ENCODE measurements at regions not wholly inside any gene's neighbourhood (a gene's known extent, or its start where the extent isn't known, plus 50 kb on each side); places are given as distances from the start of the nearest gene placed in this dataset.

GRCh38 chr6:139591075-139591865 lies 216.8 kb upstream of the CITED2 start:
- CTCF ChIA-PET = no interaction called here
- H3K4me3 Mint-ChIP-seq = no peak overlapping the region
- H3K4me1 Mint-ChIP-seq = no peaks in the 10 kb centered on the region
- H3K27me3 Mint-ChIP-seq = peaks cover 25% of the 10 kb centered on the region
- H3K27ac Mint-ChIP-seq = no peak overlapping the region
- no peaks in the 10 kb centered on the region for H3K36me3 Mint-ChIP-seq
- H3K9me3 Mint-ChIP-seq = no peaks in the 10 kb centered on the region
- DNase-seq = no peak

GRCh38 chr6:139590206-139590605 lies 215.8 kb upstream of the CITED2 start:
- Mint-ChIP-seq H3K9me3 (no peaks in the 10 kb centered on the region), H3K36me3 (no peaks in the 10 kb centered on the region), H3K27ac (no peak overlapping the region), H3K4me1 (no peaks in the 10 kb centered on the region), H3K27me3 (peaks cover 25% of the 10 kb centered on the region), H3K4me3 (no peak overlapping the region)
- CTCF ChIA-PET = no interaction called here
- no peak for DNase-seq

GRCh38 chr6:139588734-139589593 lies 214.5 kb upstream of the CITED2 start:
- CTCF ChIA-PET = no interaction called here
- H3K27ac Mint-ChIP-seq = no peak overlapping the region
- no peaks in the 10 kb centered on the region for H3K36me3 Mint-ChIP-seq
- no peaks in the 10 kb centered on the region for H3K4me1 Mint-ChIP-seq
- DNase-seq = no peak
- peaks cover 25% of the 10 kb centered on the region for H3K27me3 Mint-ChIP-seq
- H3K4me3 Mint-ChIP-seq = no peak overlapping the region
- no peaks in the 10 kb centered on the region for H3K9me3 Mint-ChIP-seq

GRCh38 chr6:139588076-139588639 lies 213.7 kb upstream of the CITED2 start:
- H3K27ac Mint-ChIP-seq = no peak overlapping the region
- no peak for DNase-seq
- CTCF ChIA-PET = no interaction called here

GRCh38 chr6:139587469-139587868 lies 213.0 kb upstream of the CITED2 start:
- Mint-ChIP-seq H3K9me3 (no peaks in the 10 kb centered on the region), H3K27me3 (peaks cover 20% of the 10 kb centered on the region), H3K4me1 (no peaks in the 10 kb centered on the region), H3K4me3 (no peak overlapping the region), H3K27ac (no peak overlapping the region), H3K36me3 (no peaks in the 10 kb centered on the region)
- no peak for DNase-seq
- CTCF ChIA-PET = no interaction called here

More at GRCh38 chr6:139588076-139588639, 213.7 kb upstream of the CITED2 start:
- Mint-ChIP-seq H3K27me3 (peaks cover 25% of the 10 kb centered on the region), H3K4me3 (no peak overlapping the region), H3K9me3 (no peaks in the 10 kb centered on the region), H3K36me3 (no peaks in the 10 kb centered on the region), H3K4me1 (no peaks in the 10 kb centered on the region)

- CTCF ChIA-PET = no interaction called here
- DNase-seq = no peak
- H3K27ac Mint-ChIP-seq = no peak overlapping the region
Observed at GRCh38 chr6:139586273-139586672, 211.8 kb upstream of the CITED2 start.

GRCh38 chr6:139584599-139584998 lies 210.2 kb upstream of the CITED2 start:
- Mint-ChIP-seq H3K9me3 (no peaks in the 10 kb centered on the region), H3K36me3 (no peaks in the 10 kb centered on the region), H3K4me3 (no peak overlapping the region), H3K4me1 (peaks cover 17% of the 10 kb centered on the region), H3K27ac (no peak overlapping the region), H3K27me3 (peaks cover 14% of the 10 kb centered on the region)
- no peak for DNase-seq
- CTCF ChIA-PET = no interaction called here

More at GRCh38 chr6:139586273-139586672, 211.8 kb upstream of the CITED2 start:
- H3K27me3 Mint-ChIP-seq = peaks cover 19% of the 10 kb centered on the region
- no peak overlapping the region for H3K4me3 Mint-ChIP-seq
- peaks cover 3% of the 10 kb centered on the region for H3K4me1 Mint-ChIP-seq
- H3K9me3 Mint-ChIP-seq = no peaks in the 10 kb centered on the region
- H3K36me3 Mint-ChIP-seq = no peaks in the 10 kb centered on the region

GRCh38 chr6:139583420-139583819 lies 209.0 kb upstream of the CITED2 start:
- no peaks in the 10 kb centered on the region for H3K36me3 Mint-ChIP-seq
- H3K4me1 Mint-ChIP-seq = peaks cover 19% of the 10 kb centered on the region
- no peaks in the 10 kb centered on the region for H3K9me3 Mint-ChIP-seq
- no peak for DNase-seq
- peaks cover 6% of the 10 kb centered on the region for H3K27me3 Mint-ChIP-seq
- no peak overlapping the region for H3K4me3 Mint-ChIP-seq
- H3K27ac Mint-ChIP-seq = no peak overlapping the region
- CTCF ChIA-PET = no interaction called here

GRCh38 chr6:139582956-139583355 lies 208.5 kb upstream of the CITED2 start:
- Mint-ChIP-seq H3K4me3 (no peak overlapping the region), H3K27me3 (peaks cover under 1% of the 10 kb centered on the region), H3K9me3 (no peaks in the 10 kb centered on the region), H3K27ac (no peak overlapping the region), H3K36me3 (no peaks in the 10 kb centered on the region), H3K4me1 (peaks cover 19% of the 10 kb centered on the region)
- DNase-seq = no peak
- CTCF ChIA-PET = no interaction called here

- CTCF ChIA-PET = no interaction called here
- Mint-ChIP-seq H3K36me3 (no peaks in the 10 kb centered on the region), H3K4me3 (no peak overlapping the region), H3K27me3 (no peaks in the 10 kb centered on the region), H3K9me3 (no peaks in the 10 kb centered on the region), H3K4me1 (peaks cover 19% of the 10 kb centered on the region), H3K27ac (no peak overlapping the region)
- DNase-seq = no peak
Observed at GRCh38 chr6:139581485-139581865, 207.0 kb upstream of the CITED2 start.

GRCh38 chr6:139580592-139581484 lies 206.4 kb upstream of the CITED2 start:
- no peaks in the 10 kb centered on the region for H3K36me3 Mint-ChIP-seq
- no peak for DNase-seq
- no peak overlapping the region for H3K27ac Mint-ChIP-seq
- H3K4me3 Mint-ChIP-seq = no peak overlapping the region
- CTCF ChIA-PET = no interaction called here
- H3K9me3 Mint-ChIP-seq = no peaks in the 10 kb centered on the region
- no peaks in the 10 kb centered on the region for H3K27me3 Mint-ChIP-seq
- H3K4me1 Mint-ChIP-seq = peaks cover 19% of the 10 kb centered on the region

- DNase-seq = no peak
- no peaks in the 10 kb centered on the region for H3K27me3 Mint-ChIP-seq
- no peaks in the 10 kb centered on the region for H3K9me3 Mint-ChIP-seq
- H3K27ac Mint-ChIP-seq = no peak overlapping the region
- no peak overlapping the region for H3K4me3 Mint-ChIP-seq
- CTCF ChIA-PET = no interaction called here
- H3K4me1 Mint-ChIP-seq = peaks cover 19% of the 10 kb centered on the region
- H3K36me3 Mint-ChIP-seq = no peaks in the 10 kb centered on the region
Observed at GRCh38 chr6:139577763-139578604, 203.5 kb upstream of the CITED2 start.

- CTCF ChIA-PET = no interaction called here
- H3K9me3 Mint-ChIP-seq = peaks cover 2% of the 10 kb centered on the region
- DNase-seq = no peak
- no peak overlapping the region for H3K27ac Mint-ChIP-seq
- H3K4me3 Mint-ChIP-seq = no peak overlapping the region
- H3K4me1 Mint-ChIP-seq = peaks cover 19% of the 10 kb centered on the region
- H3K27me3 Mint-ChIP-seq = no peaks in the 10 kb centered on the region
- no peaks in the 10 kb centered on the region for H3K36me3 Mint-ChIP-seq
Observed at GRCh38 chr6:139577124-139577762, 202.8 kb upstream of the CITED2 start.
